MM.1S (cell line): ENCODE measurements at regions not wholly inside any gene's neighbourhood (a gene's known extent, or its start where the extent isn't known, plus 50 kb on each side); places are given as distances from the start of the nearest gene placed in this dataset.

Experiments
- EZH2 ChIP-seq: fragments of 300-600 bp; sonication (generic); optimal IDR thresholded peaks from 2 replicates; pipeline ENCODE3; 2017; ENCODE audit warnings: low read depth, mild to moderate bottlenecking, antibody characterized with exemption, low read length, mixed read lengths
- EZH2phosphoT487 ChIP-seq: fragments of 300-600 bp; sonication (generic); IDR thresholded peaks from 2 replicates; pipeline ENCODE4 v1.6.1; 2018; ENCODE audit warnings: antibody characterized with exemption, low read length
- TF ChIP-seq, protein P1 (sequence below): fragments of 300-600 bp; sonication (generic); IDR thresholded peaks from 2 replicates; pipeline ENCODE4 v1.5.1; 2016; ENCODE audit warnings: antibody characterized with exemption, low read length, mixed read lengths

DNA sequence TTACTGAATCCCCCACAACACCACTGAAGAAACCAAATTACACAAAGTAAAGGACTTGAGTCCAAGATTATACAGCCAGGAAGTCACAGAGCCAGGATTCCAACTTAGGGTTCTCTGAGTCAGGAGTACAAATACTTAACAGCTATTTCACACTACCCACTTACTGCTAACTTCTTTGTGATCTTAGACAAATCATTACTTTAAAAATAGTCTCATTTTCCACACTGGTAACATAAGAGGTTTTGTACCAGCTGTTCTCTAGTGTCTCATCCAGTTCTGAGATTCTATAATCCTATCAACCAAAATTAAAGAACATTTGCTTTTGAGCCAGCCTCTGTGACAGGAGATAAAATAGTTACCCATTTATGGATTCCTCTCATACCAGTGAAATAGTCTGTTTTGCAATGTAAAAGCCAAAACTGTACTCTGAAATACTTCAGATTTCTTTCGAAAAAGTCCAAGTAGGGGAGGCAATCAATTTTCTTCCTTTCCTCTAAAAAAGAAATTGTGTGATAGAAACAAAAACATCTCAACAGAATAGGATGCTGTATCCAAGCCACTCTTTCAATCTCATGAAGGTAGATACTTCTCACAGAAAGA lies 157.6 kb downstream of the LRATD1 start:
- TF ChIP-seq, protein P1, sequence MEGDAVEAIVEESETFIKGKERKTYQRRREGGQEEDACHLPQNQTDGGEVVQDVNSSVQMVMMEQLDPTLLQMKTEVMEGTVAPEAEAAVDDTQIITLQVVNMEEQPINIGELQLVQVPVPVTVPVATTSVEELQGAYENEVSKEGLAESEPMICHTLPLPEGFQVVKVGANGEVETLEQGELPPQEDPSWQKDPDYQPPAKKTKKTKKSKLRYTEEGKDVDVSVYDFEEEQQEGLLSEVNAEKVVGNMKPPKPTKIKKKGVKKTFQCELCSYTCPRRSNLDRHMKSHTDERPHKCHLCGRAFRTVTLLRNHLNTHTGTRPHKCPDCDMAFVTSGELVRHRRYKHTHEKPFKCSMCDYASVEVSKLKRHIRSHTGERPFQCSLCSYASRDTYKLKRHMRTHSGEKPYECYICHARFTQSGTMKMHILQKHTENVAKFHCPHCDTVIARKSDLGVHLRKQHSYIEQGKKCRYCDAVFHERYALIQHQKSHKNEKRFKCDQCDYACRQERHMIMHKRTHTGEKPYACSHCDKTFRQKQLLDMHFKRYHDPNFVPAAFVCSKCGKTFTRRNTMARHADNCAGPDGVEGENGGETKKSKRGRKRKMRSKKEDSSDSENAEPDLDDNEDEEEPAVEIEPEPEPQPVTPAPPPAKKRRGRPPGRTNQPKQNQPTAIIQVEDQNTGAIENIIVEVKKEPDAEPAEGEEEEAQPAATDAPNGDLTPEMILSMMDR = no peak
- TF ChIP-seq EZH2 (no peak), EZH2phosphoT487 (no peak)
